H54 (cell line): ENCODE measurements at regions not wholly inside any gene's neighbourhood (a gene's known extent, or its start where the extent isn't known, plus 50 kb on each side); places are given as distances from the start of the nearest gene placed in this dataset.

Experiments
- DNase-seq: peaks from one replicate; pipeline ENCODE4 v3.0.0; 2011; ENCODE audit warnings: low spot score, mixed read lengths; ENCODE audit not compliant: insufficient read length
- FAIRE-seq: peaks from 3 replicates; lab custom pipeline; 2011; peaks lifted over from hg19 to GRCh38; lab: Jason Lieb, UNC
- POLR2A ChIP-seq: IDR thresholded peaks from 2 replicates; pipeline ENCODE4 v1.6.1; 2011; ENCODE audit warnings: low read depth, mild to moderate bottlenecking, low read length

DNA sequence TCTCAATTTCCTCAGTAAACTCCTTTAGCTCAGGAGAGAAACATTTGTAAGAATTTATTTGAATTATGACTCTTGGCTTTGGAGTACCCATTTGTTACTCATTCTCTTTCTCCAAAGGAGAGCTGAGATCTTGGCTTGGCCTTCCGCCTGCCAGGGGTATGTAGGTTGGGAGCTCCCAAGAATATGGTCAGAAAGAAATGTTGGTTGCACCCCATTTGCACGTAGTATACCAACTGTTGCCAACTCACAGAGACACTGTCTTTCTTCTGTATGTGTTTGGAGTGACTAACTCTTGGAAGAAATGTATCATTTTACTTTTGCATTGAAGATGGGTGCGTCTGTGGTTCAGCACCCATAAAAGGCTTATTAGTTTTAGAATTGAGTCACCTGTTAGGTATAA is 708.5 kb upstream of the SORCS1 start:
- no peak for DNase-seq
- no peak for TF ChIP-seq POLR2A
- FAIRE-seq = no peak

DNA sequence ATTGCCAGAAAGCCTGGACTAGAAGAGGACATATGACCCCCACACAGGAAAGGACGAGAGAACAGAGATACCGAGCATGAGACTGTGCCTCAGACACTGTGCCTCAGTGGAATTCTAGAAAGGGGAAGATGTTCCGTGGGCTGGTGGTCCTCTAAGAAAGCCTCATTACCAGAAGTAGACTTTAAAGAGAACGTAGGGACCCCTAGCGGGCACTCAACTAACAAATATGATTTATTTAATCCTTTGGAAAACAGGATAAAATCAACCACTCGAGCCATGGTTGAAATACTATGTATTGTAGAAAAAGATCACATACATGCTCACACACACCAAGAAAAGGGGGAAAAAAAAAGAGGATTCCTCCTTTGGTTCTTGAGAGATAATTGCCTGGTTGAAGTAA is 701.2 kb upstream of the SORCS1 start:
- DNase-seq (no peak), FAIRE-seq (no peak)
- TF ChIP-seq POLR2A = no peak

DNA sequence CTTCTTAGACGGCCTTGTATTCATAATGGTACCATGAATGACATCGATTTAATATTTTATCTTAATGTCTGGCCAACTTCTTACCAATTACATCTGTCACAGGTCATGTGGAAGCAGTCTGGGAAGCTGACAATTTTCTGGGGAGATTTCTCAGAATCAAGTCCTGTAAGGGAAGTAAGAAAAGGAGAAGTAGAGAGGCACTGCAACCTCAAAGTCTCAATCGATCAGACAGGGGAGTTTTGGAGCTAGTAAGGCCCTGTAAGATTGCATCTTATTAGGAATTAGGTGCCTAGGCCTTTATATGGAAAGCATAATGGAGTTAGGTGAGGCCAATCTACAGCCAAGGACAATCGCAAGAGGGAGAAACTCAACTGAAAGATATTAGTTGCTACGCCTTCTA is 694.6 kb upstream of the SORCS1 start:
- no peak for DNase-seq
- no peak for FAIRE-seq
- no peak for TF ChIP-seq POLR2A

- TF ChIP-seq POLR2A = no peak
- DNase-seq = no peak
- FAIRE-seq = no peak
These were observed 691.5 kb upstream of the SORCS1 start for GRCh38 chr10:107856047-107856315.

DNA sequence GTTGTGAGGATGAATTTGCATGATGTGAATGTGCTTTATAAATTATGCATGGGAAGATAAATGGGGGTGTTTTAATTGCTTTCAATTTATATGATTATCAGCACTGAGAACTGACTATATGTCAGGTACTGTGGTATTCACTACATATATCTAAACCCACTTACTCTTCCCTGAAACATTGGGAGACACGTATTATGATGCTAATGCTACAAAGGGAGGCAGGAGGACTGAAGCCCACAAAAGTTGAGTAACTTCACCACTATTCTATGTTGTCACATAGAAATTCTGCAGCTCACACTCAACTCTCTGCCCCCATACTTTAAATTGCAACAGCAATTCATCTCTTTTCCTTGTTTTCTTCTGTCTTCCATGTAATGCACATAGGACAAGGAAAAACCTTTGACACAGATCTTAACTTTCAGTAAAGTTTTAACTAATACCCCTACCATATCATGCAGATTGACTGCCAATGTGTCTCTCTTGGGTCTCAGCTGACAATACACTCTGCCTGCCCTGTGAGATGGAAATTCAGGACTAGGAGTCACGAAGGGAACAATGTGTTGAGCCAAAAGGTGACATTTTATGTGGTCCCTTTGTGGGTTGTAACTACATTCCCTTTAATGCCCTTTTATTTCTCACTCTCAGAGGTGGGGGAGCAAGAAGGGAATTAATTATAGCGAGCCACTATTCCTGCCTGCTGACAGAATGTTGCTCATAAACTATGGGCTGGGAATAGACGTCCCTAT is 691.0 kb upstream of the SORCS1 start:
- no peak for FAIRE-seq
- TF ChIP-seq POLR2A = no peak
- no peak for DNase-seq

DNA sequence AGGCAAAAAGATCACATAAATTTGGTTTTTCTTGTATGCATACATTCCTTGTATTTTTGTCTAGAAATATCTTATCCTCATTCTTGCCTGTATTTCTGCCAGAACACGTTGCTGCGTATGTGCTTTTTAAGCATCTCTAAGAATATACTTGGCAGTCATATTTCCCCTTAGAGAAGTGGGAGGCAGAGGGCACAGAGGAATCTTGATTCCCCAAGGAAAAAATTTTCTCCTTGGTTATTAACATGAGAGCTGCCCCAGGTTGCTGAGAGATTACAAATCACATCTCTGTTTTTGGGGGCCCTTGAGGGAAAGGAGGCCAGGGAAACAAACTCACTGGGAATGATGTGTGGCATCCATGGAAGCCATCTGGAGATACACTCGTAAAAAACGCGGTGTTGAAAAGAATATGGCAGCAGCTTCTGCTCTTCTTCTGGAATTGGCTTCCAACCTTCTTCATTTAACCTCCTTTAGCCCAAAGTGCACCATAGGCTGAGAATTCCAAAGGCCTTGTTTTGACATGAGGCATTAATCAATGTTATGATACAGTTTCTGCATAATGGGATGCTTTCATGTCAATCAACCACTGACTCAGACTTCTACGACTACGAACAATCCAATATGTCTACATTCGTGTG is 684.3 kb upstream of the SORCS1 start:
- no peak for FAIRE-seq
- no peak for TF ChIP-seq POLR2A
- DNase-seq = no peak

DNA sequence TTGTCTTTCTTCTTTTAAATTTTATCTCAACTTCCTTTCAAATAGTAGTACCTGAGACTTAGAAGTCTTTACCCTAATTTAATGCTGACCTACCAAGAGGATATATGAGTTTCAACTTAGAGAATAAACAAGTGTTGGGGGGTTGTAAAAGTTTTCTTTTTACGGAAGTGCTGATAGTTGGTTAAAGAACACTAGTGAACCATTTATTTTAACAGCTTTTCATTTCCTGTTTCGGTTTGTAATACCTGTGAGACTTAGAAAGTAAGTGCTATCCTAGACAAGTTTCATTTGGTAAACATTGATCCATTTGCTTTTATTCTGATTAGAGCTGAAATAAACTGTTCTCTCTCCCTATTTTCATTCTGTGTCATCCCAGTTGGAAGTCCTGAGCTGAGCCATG is 683.1 kb upstream of the SORCS1 start:
- FAIRE-seq (no peak), DNase-seq (no peak)
- TF ChIP-seq POLR2A = no peak

- DNase-seq (no peak), FAIRE-seq (no peak)
- no peak for TF ChIP-seq POLR2A
These were observed 670.2 kb upstream of the SORCS1 start for GRCh38 chr10:107834706-107835105.

DNA sequence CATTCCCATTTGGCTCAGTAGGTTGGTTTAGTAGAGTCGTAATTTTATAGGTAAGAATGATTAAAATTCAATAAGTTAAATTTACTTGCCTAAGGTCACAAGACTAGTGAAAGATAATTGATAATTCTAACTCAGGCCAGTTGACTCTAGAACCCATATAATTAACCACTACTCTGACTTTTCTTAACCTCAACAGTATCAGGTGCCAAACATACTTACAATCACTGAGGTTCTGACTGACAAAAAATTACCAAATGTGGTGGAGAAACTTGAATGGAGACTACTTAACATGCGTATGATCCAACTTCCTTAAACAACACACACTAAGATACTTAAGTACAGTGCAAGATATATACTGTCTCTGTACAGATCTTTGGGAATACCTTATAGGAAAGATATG is 667.3 kb upstream of the SORCS1 start:
- TF ChIP-seq POLR2A = no peak
- DNase-seq (no peak), FAIRE-seq (no peak)

GRCh38 chr10:107829161-107829560 is 664.7 kb upstream of the SORCS1 start:
- no peak for FAIRE-seq
- TF ChIP-seq POLR2A = no peak
- DNase-seq = no peak

DNA sequence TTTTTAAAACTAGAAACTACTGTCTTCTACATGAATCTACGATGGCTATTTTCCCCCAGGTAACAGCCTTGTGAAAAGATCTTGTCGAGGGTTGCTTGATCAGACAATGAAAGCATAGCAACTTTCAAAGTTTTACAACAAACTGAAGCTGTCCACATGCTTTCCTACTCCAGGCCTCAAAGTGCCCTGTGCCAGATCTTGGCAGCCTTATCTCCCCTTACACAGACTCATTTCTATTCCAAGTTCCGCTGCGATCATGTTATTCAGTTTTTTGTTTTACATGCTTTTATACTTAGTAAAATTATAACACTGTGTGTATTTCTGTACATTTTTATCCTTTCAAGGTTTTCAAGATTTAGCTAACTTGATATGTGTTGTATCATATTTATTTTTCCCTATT is 661.7 kb upstream of the SORCS1 start:
- no peak for TF ChIP-seq POLR2A
- no peak for FAIRE-seq
- no peak for DNase-seq

DNA sequence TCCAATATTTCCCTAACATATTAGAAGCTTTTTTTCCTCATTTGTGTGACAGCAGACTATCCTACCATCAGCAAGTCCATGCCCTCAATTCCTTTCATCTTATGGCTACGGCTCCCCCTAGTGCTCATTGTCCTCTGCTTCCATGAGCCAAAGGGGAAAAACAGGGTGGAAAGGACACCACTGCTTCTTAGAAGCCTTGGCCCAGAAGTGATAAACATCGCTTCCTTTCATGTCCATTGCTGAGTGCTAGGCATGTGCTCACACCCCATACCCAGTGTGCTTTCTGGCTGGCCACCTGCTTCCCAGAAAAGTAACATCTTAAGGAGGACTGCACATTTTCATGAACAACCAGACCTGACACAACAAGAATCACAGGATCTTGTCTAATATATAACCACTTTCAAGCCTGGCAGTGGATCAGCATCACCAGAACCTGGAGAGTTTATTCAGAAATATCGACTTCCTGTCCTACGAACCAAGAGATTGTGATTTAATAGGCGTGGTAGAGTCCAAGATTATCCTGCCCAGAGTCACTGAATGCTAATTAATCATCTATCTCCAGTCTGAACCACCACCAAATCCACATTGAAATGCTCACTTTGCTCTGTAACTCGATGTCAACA is 650.5 kb upstream of the SORCS1 start:
- FAIRE-seq (peak; percentile 48), DNase-seq (peak; percentile 9)
- TF ChIP-seq POLR2A = no peak

DNA sequence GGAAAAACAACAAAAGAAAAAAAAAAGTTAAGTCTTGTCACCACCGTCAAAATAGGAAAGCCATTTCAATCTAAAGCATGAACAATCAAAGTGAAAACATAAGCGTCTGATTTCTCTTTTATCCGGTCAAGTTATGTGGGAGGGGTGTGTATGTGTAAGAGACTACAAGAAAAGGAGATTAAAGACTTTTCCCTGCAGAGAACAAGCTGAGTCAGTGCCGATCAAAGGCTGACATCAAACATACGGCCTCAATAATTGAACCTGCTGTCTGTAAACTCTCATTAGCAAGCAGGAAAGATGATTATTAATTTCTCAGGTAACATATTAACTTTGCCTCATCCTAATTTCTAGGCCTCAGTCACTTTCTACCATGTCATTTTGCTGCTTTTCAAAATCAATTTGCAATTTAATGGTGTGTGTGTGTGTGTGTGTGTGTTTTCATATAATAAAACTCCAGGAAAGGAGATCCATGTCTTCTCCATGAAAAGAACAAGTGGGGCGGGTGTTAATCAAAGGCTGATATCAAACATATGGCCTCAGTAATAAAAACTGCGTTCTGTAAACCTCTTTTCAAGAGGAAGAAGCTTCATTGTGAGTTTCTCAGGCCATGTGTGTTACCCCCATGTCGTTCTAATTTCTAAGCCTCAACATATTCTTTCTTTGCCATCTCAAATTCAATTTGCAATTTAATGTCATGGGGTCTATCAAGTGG is 649.1 kb upstream of the SORCS1 start:
- FAIRE-seq (no peak), DNase-seq (no peak)
- TF ChIP-seq POLR2A = no peak

DNA sequence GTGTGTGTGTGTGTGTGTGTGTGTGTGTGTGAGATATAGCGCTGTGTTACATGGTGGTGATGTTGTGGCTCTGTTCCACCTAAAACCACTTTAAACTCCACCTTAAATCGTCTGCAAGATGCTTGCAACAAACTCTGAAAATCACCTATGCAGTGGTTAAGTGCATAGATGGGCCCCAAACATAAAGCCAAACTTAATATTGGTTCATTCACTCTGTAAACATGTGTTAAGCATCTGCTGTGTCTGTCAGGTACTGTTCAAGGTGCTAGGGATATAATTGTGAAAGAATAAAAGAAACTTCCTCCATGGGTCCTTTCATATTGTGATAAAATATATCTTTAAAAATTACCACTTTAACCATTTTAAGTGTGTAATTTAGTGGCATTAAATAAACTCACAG is 645.4 kb upstream of the SORCS1 start:
- TF ChIP-seq POLR2A = no peak
- no peak for FAIRE-seq
- no peak for DNase-seq

DNA sequence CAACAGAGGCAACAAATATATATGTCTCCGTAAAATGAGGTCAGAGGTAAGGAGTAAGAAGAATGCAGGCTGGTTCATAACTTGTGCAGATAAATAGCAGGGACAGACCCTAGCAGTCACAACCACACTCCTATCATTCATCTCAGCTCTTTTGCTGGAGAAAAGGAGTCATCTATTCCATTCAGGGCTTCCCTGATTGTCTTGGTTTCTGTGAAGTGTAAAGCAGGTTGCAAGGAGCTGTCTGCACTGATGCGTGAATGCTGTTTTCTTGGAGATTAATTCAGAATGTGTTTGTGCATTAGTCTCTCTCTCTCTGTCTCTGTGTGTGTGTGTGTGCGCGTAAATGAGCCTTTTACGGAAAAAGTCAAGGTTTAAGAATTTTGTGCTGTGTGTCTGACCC is 643.3 kb upstream of the SORCS1 start:
- no peak for FAIRE-seq

More for the DNA sequence above, 643.3 kb upstream of the SORCS1 start:
- no peak for TF ChIP-seq POLR2A
- no peak for DNase-seq
